ENCODE measurements at regions not wholly inside any gene's neighbourhood (a gene's known extent, or its start where the extent isn't known, plus 50 kb on each side); places are given as distances from the start of the nearest gene placed in this dataset.

GRCh38 chr3:178072391-178073305, 463.6 kb upstream of the KCNMB2 start:
- H3K4me3 Mint-ChIP-seq, result peak overlapping the region in 1 of 3 experiments; percentile 17

GRCh38 chr3:178073366-178073765, 462.9 kb upstream of the KCNMB2 start:
- Mint-ChIP-seq H3K4me3 (no peak overlapping the region), H3K4me1 (peaks cover 37% of the 10 kb centered on the region), H3K9me3 (peaks cover 6% of the 10 kb centered on the region), H3K36me3 (ENCODE audit: low read depth) (no peaks in the 10 kb centered on the region), H3K27ac (peak overlapping the region; percentile 6 to 73 (median 59)), H3K27me3 (ENCODE audit: low read depth) (no peaks in the 10 kb centered on the region)
- no peak for TF ChIP-seq CTCF (IDR thresholded peaks at IDR 0.05; ENCODE audit: unreplicated experiment in 3 of 3)

More at GRCh38 chr3:178072391-178073305, 463.6 kb upstream of the KCNMB2 start:
- Mint-ChIP-seq H3K27ac (peak overlapping the region; percentile 10 to 59 (median 29)), H3K27me3 (ENCODE audit: low read depth) (no peaks in the 10 kb centered on the region), H3K4me1 (peaks cover 37% of the 10 kb centered on the region), H3K9me3 (peaks cover 6% of the 10 kb centered on the region), H3K36me3 (ENCODE audit: low read depth) (no peaks in the 10 kb centered on the region)
- no peak for TF ChIP-seq CTCF (IDR thresholded peaks at IDR 0.05; ENCODE audit: unreplicated experiment in 3 of 3)

- no peak overlapping the region for H3K27ac Mint-ChIP-seq
- peaks cover 53% of the 10 kb centered on the region for H3K4me1 Mint-ChIP-seq
- H3K36me3 Mint-ChIP-seq (ENCODE audit: low read depth), result no peaks in the 10 kb centered on the region
- no peak overlapping the region for H3K4me3 Mint-ChIP-seq
- TF ChIP-seq CTCF (IDR thresholded peaks at IDR 0.05; ENCODE audit: unreplicated experiment in 3 of 3), result no peak
- H3K27me3 Mint-ChIP-seq (ENCODE audit: low read depth), result no peaks in the 10 kb centered on the region
- H3K9me3 Mint-ChIP-seq, result peaks cover 3% of the 10 kb centered on the region
Observed at GRCh38 chr3:178075344-178075743, 460.9 kb upstream of the KCNMB2 start.

- peak overlapping the region; percentile 61 to 89 (median 83) for H3K27ac Mint-ChIP-seq
- H3K4me3 Mint-ChIP-seq, result no peak overlapping the region
- H3K36me3 Mint-ChIP-seq (ENCODE audit: low read depth), result no peaks in the 10 kb centered on the region
- no peak for TF ChIP-seq CTCF (IDR thresholded peaks at IDR 0.05; ENCODE audit: unreplicated experiment in 3 of 3)
- no peaks in the 10 kb centered on the region for H3K9me3 Mint-ChIP-seq
- no peaks in the 10 kb centered on the region for H3K27me3 Mint-ChIP-seq (ENCODE audit: low read depth)
- H3K4me1 Mint-ChIP-seq, result peaks cover 54% of the 10 kb centered on the region
Observed at GRCh38 chr3:178078953-178079352, 457.3 kb upstream of the KCNMB2 start.

- H3K36me3 Mint-ChIP-seq (ENCODE audit: low read depth), result no peaks in the 10 kb centered on the region
Observed at GRCh38 chr3:178079966-178080365, 456.3 kb upstream of the KCNMB2 start.

More at GRCh38 chr3:178079966-178080365, 456.3 kb upstream of the KCNMB2 start:
- Mint-ChIP-seq H3K9me3 (no peaks in the 10 kb centered on the region), H3K27ac (peak overlapping the region; percentile 23 to 61 (median 24)), H3K4me3 (no peak overlapping the region), H3K4me1 (peaks cover 64% of the 10 kb centered on the region), H3K27me3 (ENCODE audit: low read depth) (no peaks in the 10 kb centered on the region)
- no peak for TF ChIP-seq CTCF (IDR thresholded peaks at IDR 0.05; ENCODE audit: unreplicated experiment in 3 of 3)

Measured in nephron (organoid).